OCI-LY7 (cell line): ENCODE measurements at regions not wholly inside any gene's neighbourhood (a gene's known extent, or its start where the extent isn't known, plus 50 kb on each side); places are given as distances from the start of the nearest gene placed in this dataset.
A peak's percentile ranks its signal among the peaks of the same experiment; 100 is the strongest.
"Not testable (repeated sequence)": the region's sequence is repeated elsewhere in the genome, so short reads cannot be mapped to it uniquely, and the experiment has no call there.

ENCODE experiments used
- BruUV-seq: library from RNA; stranded (reverse); fragments of 400-500 nt; replicated peaks from 2 replicates; lab custom pipeline; 2021; lab: Mats Ljungman, UMichigan
- CTCF ChIA-PET: fragments of 300-600 bp; sonication (Branson Sonifier 250); formaldehyde crosslinking; loops from one replicate; lab custom pipeline; 2022; ENCODE audit warnings: antibody characterized with exemption; ENCODE audit not compliant: unreplicated experiment; lab: Charles Lee
- POLR2A ChIA-PET: fragments of 300-600 bp; sonication (Branson Sonifier 250); formaldehyde crosslinking; loops from one replicate; lab custom pipeline; 2022; ENCODE audit warnings: antibody characterized with exemption; lab: Charles Lee
- DNase-seq: peaks from one replicate; pipeline ENCODE4 v3.0.0-alpha.2; 2015; ENCODE audit warnings: low spot score
- H2AFZ ChIP-seq: fragments of 200-600 bp; sonication (generic), shearing (Covaris generic); 2 replicates; pipeline ENCODE4 v1.6.1; 2014; ENCODE audit warnings: mild to moderate bottlenecking, antibody characterized with exemption, low read length, moderate library complexity
- H3K27ac ChIP-seq: fragments of 200-600 bp; sonication (generic); 2 replicates; pipeline ENCODE4 v1.5.1; 2014; ENCODE audit warnings: mixed run types, low read depth, mild to moderate bottlenecking, moderate library complexity, low read length, inconsistent platforms; ENCODE audit not compliant: poor library complexity, severe bottlenecking
- H3K36me3 ChIP-seq: fragments of 200-600 bp; sonication (generic); 2 replicates; pipeline ENCODE4 v1.6.1; 2014; ENCODE audit warnings: mild to moderate bottlenecking, antibody characterized with exemption, low read length, moderate library complexity, mixed read lengths; ENCODE audit not compliant: insufficient read depth
- H3K4me1 ChIP-seq: fragments of 200-600 bp; sonication (generic); 2 replicates; pipeline ENCODE4 v1.5.1; 2014; ENCODE audit warnings: mild to moderate bottlenecking, low read length; ENCODE audit not compliant: insufficient read depth, poor library complexity, severe bottlenecking
- H3K4me2 ChIP-seq: fragments of 200-600 bp; sonication (generic); 2 replicates; pipeline ENCODE4 v1.6.1; 2014; ENCODE audit warnings: mild to moderate bottlenecking, low read length
- H3K4me3 ChIP-seq: fragments of 200-600 bp; sonication (generic); 2 replicates; pipeline ENCODE4 v1.5.1; 2014; ENCODE audit warnings: mild to moderate bottlenecking, low read depth, low read length; ENCODE audit not compliant: poor library complexity, severe bottlenecking
- H3K79me2 ChIP-seq: fragments of 200-600 bp; sonication (generic); 2 replicates; pipeline ENCODE4 v1.6.1; 2016; ENCODE audit warnings: low read depth, mild to moderate bottlenecking, low read length, moderate library complexity, mixed read lengths; ENCODE audit not compliant: insufficient read depth
- H3K9me2 ChIP-seq: fragments of 200-600 bp; sonication (generic); 2 replicates; pipeline ENCODE4 v1.6.1; 2016; ENCODE audit warnings: mild to moderate bottlenecking, low read length, mixed read lengths; ENCODE audit not compliant: insufficient read depth
- H3K9me3 ChIP-seq: fragments of 200-600 bp; sonication (generic); 2 replicates; pipeline ENCODE4 v1.6.1; 2014; ENCODE audit warnings: mild to moderate bottlenecking, mixed run types, low read length, mixed read lengths
- H4K20me1 ChIP-seq: fragments of 200-600 bp; sonication (generic); 2 replicates; pipeline ENCODE4 v1.6.1; 2014; ENCODE audit warnings: mild to moderate bottlenecking, antibody characterized with exemption, low read length, moderate library complexity, mixed read lengths; ENCODE audit not compliant: insufficient read depth
- CTCF ChIP-seq: fragments of 200-600 bp; sonication (generic); conservative IDR thresholded peaks from 2 replicates; pipeline ENCODE4 v1.5.1; 2014; ENCODE audit warnings: mild to moderate bottlenecking, antibody characterized with exemption, low read length, moderate library complexity, mixed read lengths
- EZH2phosphoT487 ChIP-seq: fragments of 200-600 bp; sonication (generic); IDR thresholded peaks from 2 replicates; pipeline ENCODE4 v1.6.1; 2018; ENCODE audit warnings: low read depth, borderline replicate concordance, mild to moderate bottlenecking, mixed run types, antibody characterized with exemption, low read length, moderate library complexity, mixed read lengths
- intact Hi-C: fragments of 100-400 bp; cut with micrococcal nuclease; formaldehyde crosslinking; loops from one replicate; pipeline ENCODE4 v1.10.0; 2022; ENCODE audit not compliant: unreplicated experiment

GRCh38 chr6:28682542-28682941 is 156.9 kb downstream of the GPX5 start:
- no peaks in the 10 kb centered on the region for H3K36me3 ChIP-seq
- no peak overlapping the region for H3K27ac ChIP-seq
- no peak for TF ChIP-seq EZH2phosphoT487
- TF ChIP-seq CTCF = no peak
- peaks cover 3% of the 10 kb centered on the region for H3K4me1 ChIP-seq
- H3K4me3 ChIP-seq = no peak overlapping the region
- CTCF ChIA-PET = no interaction called here
- H4K20me1 ChIP-seq = no peaks in the 10 kb centered on the region
- POLR2A ChIA-PET = no interaction called here
- no peak overlapping the region for H3K4me2 ChIP-seq
- peak; percentile 29 for DNase-seq
- BruUV-seq = no TSS peak
- no peaks in the 10 kb centered on the region for H3K79me2 ChIP-seq
- H3K9me3 ChIP-seq = no peaks in the 10 kb centered on the region
- no peak overlapping the region; the same call in 1 of the 2 replicates for H2AFZ ChIP-seq
- H3K9me2 ChIP-seq = no peaks in the 10 kb centered on the region
- intact Hi-C loops = loop anchor here (5.0 to 10.0 kb wide), 4 partner anchors 285 to 912 kb away; partner anchors contain the start of genes ZKSCAN8 and ZSCAN12

- not testable (repeated sequence) for H3K4me2 ChIP-seq, H3K4me3 ChIP-seq
Measured at GRCh38 chr6:28682956-28683685, 157.4 kb downstream of the GPX5 start.

GRCh38 chr6:28683945-28684538 is 158.4 kb downstream of the GPX5 start:
- Histone ChIP-seq H3K9me2 (no peaks in the 10 kb centered on the region), H3K27ac (no peak overlapping the region), H2AFZ (peak overlapping the region; percentile 59; the same call in 1 of the 2 replicates), H3K4me3 (no peak overlapping the region), H3K9me3 (no peaks in the 10 kb centered on the region), H3K36me3 (no peaks in the 10 kb centered on the region), H3K79me2 (no peaks in the 10 kb centered on the region), H3K4me2 (no peak overlapping the region), H4K20me1 (no peaks in the 10 kb centered on the region), H3K4me1 (peaks cover 3% of the 10 kb centered on the region)
- intact Hi-C loops = loop anchor here (2.0 to 10.0 kb wide), 5 partner anchors 187 to 911 kb away; partner anchors contain the start of genes ZKSCAN8 and ZSCAN12
- peak; percentile 65 for DNase-seq
- POLR2A ChIA-PET = interaction anchor here (0.6 kb wide), 1 partner anchor 401 kb away, joined by 3 read pairs; no protein-coding TSS in a partner anchor
- no TSS peak for BruUV-seq
- TF ChIP-seq CTCF (peak; percentile 85), EZH2phosphoT487 (no peak)
- CTCF ChIA-PET = no interaction called here

More at GRCh38 chr6:28682956-28683685, 157.4 kb downstream of the GPX5 start:
- H2AFZ ChIP-seq, H3K9me3 ChIP-seq, DNase-seq, H3K36me3 ChIP-seq, H3K4me1 ChIP-seq, H3K9me2 ChIP-seq, H3K79me2 ChIP-seq, BruUV-seq, H4K20me1 ChIP-seq, CTCF ChIA-PET, H3K27ac ChIP-seq: not testable (repeated sequence)
- intact Hi-C loops = loop anchor here (5.0 to 10.0 kb wide), 4 partner anchors 286 to 912 kb away; partner anchors contain the start of genes ZKSCAN8 and ZSCAN12
- POLR2A ChIA-PET = interaction anchor here (0.6 kb wide), 1 partner anchor 401 kb away, joined by 3 read pairs; no protein-coding TSS in a partner anchor

GRCh38 chr6:28685960-28686359 is 160.3 kb downstream of the GPX5 start:
- H3K4me1 ChIP-seq, BruUV-seq, H4K20me1 ChIP-seq, H3K36me3 ChIP-seq, POLR2A ChIA-PET, DNase-seq, CTCF ChIA-PET, H3K9me3 ChIP-seq, H3K9me2 ChIP-seq, H3K27ac ChIP-seq, H3K79me2 ChIP-seq: not testable (repeated sequence)
- Histone ChIP-seq H2AFZ (peak overlapping the region; percentile 96; the same call in 1 of the 2 replicates), H3K4me3 (peak overlapping the region; percentile 41), H3K4me2 (peak overlapping the region; percentile 62)
- intact Hi-C loops = loop anchor here (1.0 to 10.0 kb wide), 5 partner anchors 152 to 909 kb away; no protein-coding TSS in a partner anchor
